ENCODE measurements at regions not wholly inside any gene's neighbourhood (a gene's known extent, or its start where the extent isn't known, plus 50 kb on each side); places are given as distances from the start of the nearest gene placed in this dataset.
"Not testable (repeated sequence)": the region's sequence is repeated elsewhere in the genome, so short reads cannot be mapped to it uniquely, and the experiment has no call there.

DNA sequence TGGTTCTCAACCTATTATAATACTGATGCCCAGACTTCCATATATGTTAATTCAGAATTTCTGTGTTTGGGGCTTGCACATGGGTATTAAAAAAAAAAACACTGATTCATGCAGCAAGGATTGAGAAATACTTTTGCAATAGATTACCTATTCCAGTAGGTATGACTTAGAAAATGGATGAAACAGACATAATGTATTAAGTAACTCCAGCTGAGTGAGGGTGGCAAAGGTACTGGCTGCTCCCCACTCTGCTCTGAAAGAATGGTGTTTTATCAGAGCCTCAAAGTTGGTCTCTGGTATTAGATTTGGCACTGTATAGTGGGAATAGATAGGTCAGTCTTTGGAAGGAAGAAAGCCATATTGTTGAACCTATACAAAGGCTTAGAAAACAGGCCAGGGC, 234.3 kb upstream of the FOLH1 start:
- Histone ChIP-seq H3K9me3 (replicated peaks; ENCODE audit: control insufficient read depth, low read depth, low read length) (no peaks in the 10 kb centered on the region), H3K36me3 (ENCODE audit: control insufficient read depth, insufficient read depth, low read length) (no peaks in the 10 kb centered on the region), H3K4me3 (ENCODE audit: low read length) (no peak overlapping the region), H3K27ac (ENCODE audit: low read length) (no peak overlapping the region), H3K27me3 (ENCODE audit: control insufficient read depth, insufficient read depth, low read length) (no peaks in the 10 kb centered on the region), H3K4me1 (ENCODE audit: control insufficient read depth, insufficient read depth, low read length) (no peaks in the 10 kb centered on the region)
- DNase-seq: no peak

DNA sequence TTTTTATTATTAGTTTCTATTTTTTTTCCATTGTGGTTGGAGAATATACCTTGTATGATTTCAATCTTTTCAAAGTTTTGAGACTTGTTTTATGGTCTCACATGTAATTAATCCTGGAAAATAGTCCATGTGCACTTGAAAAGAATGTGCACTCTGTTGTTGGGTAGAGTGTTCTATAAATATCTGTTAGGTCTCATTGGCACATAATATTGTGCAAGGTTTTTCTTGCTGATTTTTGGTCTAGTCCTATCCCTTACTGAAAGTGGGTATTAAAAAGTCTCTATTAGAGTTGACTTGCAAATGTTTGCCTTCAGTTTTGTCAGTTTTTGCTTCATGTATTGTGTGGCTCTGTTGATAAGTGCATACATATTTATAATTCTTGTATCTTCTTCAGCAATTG, 231.5 kb upstream of the FOLH1 start:
- H3K27me3 ChIP-seq (ENCODE audit: control insufficient read depth, insufficient read depth, low read length); H3K4me1 ChIP-seq (ENCODE audit: control insufficient read depth, insufficient read depth, low read length); DNase-seq; H3K36me3 ChIP-seq (ENCODE audit: control insufficient read depth, insufficient read depth, low read length); H3K4me3 ChIP-seq (ENCODE audit: low read length); H3K27ac ChIP-seq (ENCODE audit: low read length); H3K9me3 ChIP-seq (replicated peaks; ENCODE audit: control insufficient read depth, low read depth, low read length): not testable (repeated sequence)

DNA sequence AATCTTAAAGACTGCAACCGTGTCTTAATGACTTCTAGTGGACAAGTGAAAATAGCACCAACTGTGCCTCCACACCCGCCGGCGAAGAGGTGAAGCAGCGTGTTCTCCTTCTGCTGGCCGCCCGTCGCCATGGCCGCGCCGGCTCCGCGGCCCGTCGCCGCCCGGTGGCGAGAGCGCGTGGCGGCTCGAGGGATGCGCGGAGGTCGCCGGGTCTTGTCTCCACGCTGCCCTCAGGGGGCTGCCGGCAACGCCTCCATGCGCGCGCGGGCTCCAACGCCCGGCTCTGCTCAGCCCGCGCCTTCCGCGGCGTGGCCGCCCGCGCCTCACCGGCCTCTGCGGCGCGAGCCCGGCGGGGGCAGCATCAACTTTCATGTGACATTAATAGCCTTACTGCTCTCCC, 225.9 kb upstream of the FOLH1 start:
- H3K9me3 ChIP-seq (replicated peaks; ENCODE audit: control insufficient read depth, low read depth, low read length); H3K27ac ChIP-seq (ENCODE audit: low read length); H3K4me3 ChIP-seq (ENCODE audit: low read length); DNase-seq; H3K4me1 ChIP-seq (ENCODE audit: control insufficient read depth, insufficient read depth, low read length); H3K27me3 ChIP-seq (ENCODE audit: control insufficient read depth, insufficient read depth, low read length); H3K36me3 ChIP-seq (ENCODE audit: control insufficient read depth, insufficient read depth, low read length): not testable (repeated sequence)
- WGBS (ENCODE audit: insufficient coverage): 94% methylated on average over 3 of the region's 49 CpGs

DNA sequence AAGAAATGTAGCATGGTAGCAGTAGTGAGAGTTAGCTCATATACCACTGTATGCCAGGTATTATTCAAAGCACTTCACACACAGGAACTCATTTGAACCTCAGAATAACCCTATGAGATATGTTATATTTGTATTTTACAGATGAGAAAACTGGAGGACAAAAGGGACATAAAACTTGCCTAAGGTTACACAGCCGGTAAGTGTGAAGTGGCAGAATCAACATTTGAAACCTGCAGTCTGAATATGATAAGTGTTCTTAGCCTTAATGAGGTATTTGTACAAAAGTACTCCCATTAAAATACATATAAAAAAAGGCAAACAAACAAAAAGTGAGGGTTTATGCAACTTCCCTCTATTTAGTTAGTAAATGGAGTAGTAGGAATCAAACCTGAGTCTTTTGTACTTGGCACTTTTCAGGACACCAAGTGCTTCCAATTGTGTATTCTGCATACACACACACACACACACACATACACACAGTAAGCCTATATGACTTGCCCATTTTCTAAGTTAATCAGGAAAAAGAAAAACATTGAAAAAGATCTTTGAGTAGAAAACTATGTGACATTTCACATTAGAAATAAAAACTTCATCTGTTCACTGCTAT, 223.9 kb upstream of the FOLH1 start:
- H3K27me3 ChIP-seq (ENCODE audit: control insufficient read depth, insufficient read depth, low read length): no peaks in the 10 kb centered on the region
- H3K4me1 ChIP-seq (ENCODE audit: control insufficient read depth, insufficient read depth, low read length): no peaks in the 10 kb centered on the region
- WGBS (ENCODE audit: insufficient coverage): no CpG with 5 or more reads among the region's 1 CpG
- no peak for DNase-seq
- H3K9me3 ChIP-seq (replicated peaks; ENCODE audit: control insufficient read depth, low read depth, low read length): no peaks in the 10 kb centered on the region
- H3K36me3 ChIP-seq (ENCODE audit: control insufficient read depth, insufficient read depth, low read length): no peaks in the 10 kb centered on the region
- no peak overlapping the region for H3K27ac ChIP-seq (ENCODE audit: low read length)
- no peak overlapping the region for H3K4me3 ChIP-seq (ENCODE audit: low read length)

DNA sequence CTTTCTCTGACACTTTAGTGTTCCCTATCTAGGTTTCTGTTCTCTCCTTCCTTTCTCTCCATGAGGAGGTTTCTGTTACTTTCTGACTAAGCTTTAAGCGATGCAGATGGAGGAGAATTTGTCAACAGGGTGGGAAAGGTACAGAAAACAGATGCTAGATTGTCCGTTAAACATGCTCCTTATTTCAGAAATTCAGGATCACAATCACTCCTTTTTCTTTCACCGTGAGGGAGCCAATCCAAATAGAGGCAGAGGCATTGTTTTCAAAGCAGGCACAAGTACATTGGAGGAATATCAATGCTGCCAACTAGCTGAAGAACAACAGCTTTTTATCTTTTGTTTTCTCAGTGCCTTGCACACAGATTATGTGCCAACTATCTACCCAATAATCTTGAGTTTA, 215.7 kb upstream of the FOLH1 start:
- Histone ChIP-seq H3K4me3 (ENCODE audit: low read length) (no peak overlapping the region), H3K36me3 (ENCODE audit: control insufficient read depth, insufficient read depth, low read length) (no peaks in the 10 kb centered on the region), H3K9me3 (replicated peaks; ENCODE audit: control insufficient read depth, low read depth, low read length) (peaks cover 8% of the 10 kb centered on the region), H3K27me3 (ENCODE audit: control insufficient read depth, insufficient read depth, low read length) (no peaks in the 10 kb centered on the region), H3K27ac (ENCODE audit: low read length) (no peak overlapping the region), H3K4me1 (ENCODE audit: control insufficient read depth, insufficient read depth, low read length) (no peaks in the 10 kb centered on the region)
- DNase-seq: no peak
- no CpG with 5 or more reads among the region's 3 CpGs for WGBS (ENCODE audit: insufficient coverage)

DNA sequence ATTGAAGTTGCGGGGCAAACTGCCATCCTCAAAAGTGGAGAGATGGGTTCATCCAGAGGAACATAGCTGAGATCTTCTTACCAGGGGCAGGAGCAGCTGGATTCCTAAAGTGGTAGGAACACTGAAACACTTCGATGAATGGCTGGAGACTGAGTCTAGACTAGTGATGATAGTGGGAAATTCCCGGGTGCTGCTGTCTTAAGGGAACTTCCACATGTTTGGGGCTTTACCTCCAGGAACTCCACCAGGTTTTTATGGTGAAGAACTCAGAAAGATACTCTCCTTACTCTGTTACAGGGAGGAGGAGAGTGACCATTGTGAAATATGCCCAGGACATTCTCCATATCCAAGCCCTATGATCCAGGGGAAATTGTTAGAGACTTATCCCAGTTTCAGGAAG, 210.5 kb upstream of the FOLH1 start:
- not testable (repeated sequence) for H3K27me3 ChIP-seq (ENCODE audit: control insufficient read depth, insufficient read depth, low read length); H3K4me1 ChIP-seq (ENCODE audit: control insufficient read depth, insufficient read depth, low read length); H3K36me3 ChIP-seq (ENCODE audit: control insufficient read depth, insufficient read depth, low read length); H3K9me3 ChIP-seq (replicated peaks; ENCODE audit: control insufficient read depth, low read depth, low read length); H3K4me3 ChIP-seq (ENCODE audit: low read length); H3K27ac ChIP-seq (ENCODE audit: low read length); DNase-seq
- no CpG with 5 or more reads among the region's 3 CpGs for WGBS (ENCODE audit: insufficient coverage)

DNA sequence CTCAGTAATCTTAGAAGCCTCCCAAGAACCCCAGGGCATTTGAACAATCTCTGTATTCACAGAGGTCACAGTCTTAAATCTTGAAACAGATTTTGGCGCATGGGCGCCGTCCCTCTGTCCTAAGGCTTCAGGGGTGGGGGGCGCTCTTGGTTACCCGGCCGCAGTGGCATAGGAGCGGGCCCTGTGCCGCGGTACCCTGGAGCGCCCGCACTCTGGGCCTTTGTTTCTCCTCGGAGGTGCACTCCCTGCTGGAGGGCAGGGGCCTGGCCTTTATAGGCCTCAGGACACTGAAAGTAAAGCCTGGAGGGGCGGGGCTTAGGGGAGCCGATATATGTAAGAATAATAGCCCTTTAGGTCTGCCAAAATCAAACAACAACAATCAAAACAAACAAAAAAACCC, 197.3 kb upstream of the FOLH1 start:
- no peak for DNase-seq
- Histone ChIP-seq H3K4me1 (ENCODE audit: control insufficient read depth, insufficient read depth, low read length) (no peaks in the 10 kb centered on the region), H3K27ac (ENCODE audit: low read length) (no peak overlapping the region), H3K27me3 (ENCODE audit: control insufficient read depth, insufficient read depth, low read length) (no peaks in the 10 kb centered on the region), H3K4me3 (ENCODE audit: low read length) (no peak overlapping the region), H3K9me3 (replicated peaks; ENCODE audit: control insufficient read depth, low read depth, low read length) (no peaks in the 10 kb centered on the region), H3K36me3 (ENCODE audit: control insufficient read depth, insufficient read depth, low read length) (no peaks in the 10 kb centered on the region)
- WGBS (ENCODE audit: insufficient coverage): 96% methylated on average over 7 of the region's 14 CpGs

DNA sequence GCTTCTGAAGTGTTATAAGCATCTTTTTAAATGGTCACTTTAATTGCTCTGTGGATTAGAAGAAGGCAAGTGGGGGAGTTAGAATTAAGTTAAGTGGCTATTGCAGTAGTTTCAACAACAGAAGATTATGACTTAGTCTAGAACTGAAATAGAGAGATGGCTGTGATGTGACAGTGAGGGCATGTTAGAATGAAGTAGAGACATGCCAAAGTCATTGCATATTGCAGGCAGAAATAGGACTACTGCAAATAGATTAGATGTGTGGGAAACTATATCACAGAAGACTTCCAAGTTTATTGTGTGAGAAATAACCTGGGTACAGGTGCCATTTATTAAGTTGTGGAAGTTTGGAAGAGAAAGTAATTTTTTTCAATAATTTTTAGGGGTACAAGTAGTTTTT, 187.4 kb upstream of the FOLH1 start:
- DNase-seq; H3K9me3 ChIP-seq (replicated peaks; ENCODE audit: control insufficient read depth, low read depth, low read length); H3K27ac ChIP-seq (ENCODE audit: low read length); H3K4me3 ChIP-seq (ENCODE audit: low read length); H3K4me1 ChIP-seq (ENCODE audit: control insufficient read depth, insufficient read depth, low read length); H3K27me3 ChIP-seq (ENCODE audit: control insufficient read depth, insufficient read depth, low read length); H3K36me3 ChIP-seq (ENCODE audit: control insufficient read depth, insufficient read depth, low read length): not testable (repeated sequence)

DNA sequence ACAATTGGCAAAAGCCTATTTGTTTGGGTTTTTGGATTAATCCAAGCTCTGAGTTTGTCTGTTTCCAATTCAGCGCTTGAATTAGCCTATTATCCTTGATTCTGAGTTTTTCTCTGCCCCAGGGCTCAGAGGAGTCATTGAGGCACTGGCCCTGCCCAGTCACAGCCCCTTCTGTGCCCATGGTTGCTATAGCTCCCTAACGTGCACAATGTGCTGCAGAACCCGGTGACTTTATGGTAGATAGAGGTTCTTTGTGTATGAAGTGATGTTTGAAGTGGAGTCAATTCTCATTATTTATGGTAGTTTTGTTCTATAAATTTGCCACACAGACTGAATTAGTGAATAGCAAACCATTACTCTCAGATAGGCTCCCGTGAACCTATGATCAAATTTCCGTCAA, 182.0 kb upstream of the FOLH1 start:
- H3K4me3 ChIP-seq (ENCODE audit: low read length); H3K27me3 ChIP-seq (ENCODE audit: control insufficient read depth, insufficient read depth, low read length); DNase-seq; H3K4me1 ChIP-seq (ENCODE audit: control insufficient read depth, insufficient read depth, low read length); H3K27ac ChIP-seq (ENCODE audit: low read length); H3K36me3 ChIP-seq (ENCODE audit: control insufficient read depth, insufficient read depth, low read length); H3K9me3 ChIP-seq (replicated peaks; ENCODE audit: control insufficient read depth, low read depth, low read length): not testable (repeated sequence)
- WGBS (ENCODE audit: insufficient coverage): 100% methylated on average over 1 of the region's 5 CpGs

DNA sequence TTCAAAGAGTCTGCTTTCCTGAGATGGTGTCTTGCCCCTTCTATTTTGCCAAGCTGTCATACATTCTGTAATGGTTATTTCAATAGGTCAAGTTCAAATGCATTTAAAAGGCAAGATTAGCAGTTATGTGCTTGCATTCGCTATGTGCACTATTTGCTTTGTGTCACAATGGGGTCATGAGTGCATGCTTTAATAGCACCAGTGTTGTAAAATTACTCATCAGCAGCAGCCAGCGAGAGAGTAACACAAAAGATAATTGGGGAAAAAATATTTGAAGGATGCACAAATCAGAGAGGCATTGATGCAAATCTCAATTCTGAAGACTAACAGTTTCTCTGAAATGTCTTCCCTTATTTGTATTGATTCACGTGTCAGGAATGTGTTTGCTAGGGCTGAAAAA, 180.7 kb upstream of the FOLH1 start:
- not testable (repeated sequence) for DNase-seq; H3K9me3 ChIP-seq (replicated peaks; ENCODE audit: control insufficient read depth, low read depth, low read length); H3K4me3 ChIP-seq (ENCODE audit: low read length); H3K36me3 ChIP-seq (ENCODE audit: control insufficient read depth, insufficient read depth, low read length); H3K27me3 ChIP-seq (ENCODE audit: control insufficient read depth, insufficient read depth, low read length); H3K4me1 ChIP-seq (ENCODE audit: control insufficient read depth, insufficient read depth, low read length); H3K27ac ChIP-seq (ENCODE audit: low read length)
- 88% methylated on average over 1 of the region's 3 CpGs for WGBS (ENCODE audit: insufficient coverage)

DNA sequence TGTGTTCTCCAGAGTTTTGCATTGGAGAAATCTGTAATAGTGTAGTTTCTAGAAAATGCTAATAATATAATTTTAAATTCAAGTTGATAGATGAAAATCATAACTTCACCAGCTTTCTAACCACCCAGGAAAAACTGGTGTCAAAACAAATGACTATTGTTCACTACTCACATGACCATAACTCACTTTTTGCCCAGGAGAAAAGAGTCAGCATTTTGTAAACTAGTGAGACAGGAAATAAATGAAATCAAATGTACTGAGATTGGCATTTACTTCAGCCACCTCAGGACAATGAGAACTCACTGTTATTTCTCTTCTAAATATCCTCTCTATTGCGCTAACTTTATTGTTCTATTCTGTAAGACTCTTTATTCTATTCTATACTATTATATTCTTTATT, 176.0 kb upstream of the FOLH1 start:
- not testable (repeated sequence) for H3K27me3 ChIP-seq (ENCODE audit: control insufficient read depth, insufficient read depth, low read length); H3K4me1 ChIP-seq (ENCODE audit: control insufficient read depth, insufficient read depth, low read length); H3K27ac ChIP-seq (ENCODE audit: low read length); H3K9me3 ChIP-seq (replicated peaks; ENCODE audit: control insufficient read depth, low read depth, low read length); H3K4me3 ChIP-seq (ENCODE audit: low read length); H3K36me3 ChIP-seq (ENCODE audit: control insufficient read depth, insufficient read depth, low read length); DNase-seq
- WGBS (ENCODE audit: insufficient coverage): no CpG with 5 or more reads among the region's 1 CpG
